ENCODE measurements at regions not wholly inside any gene's neighbourhood (a gene's known extent, or its start where the extent isn't known, plus 50 kb on each side); places are given as distances from the start of the nearest gene placed in this dataset.
"Not testable (repeated sequence)": the region's sequence is repeated elsewhere in the genome, so short reads cannot be mapped to it uniquely, and the experiment has no call there.

- DNase-seq, result no peak
Measured at GRCh38 chr4:128688033-128688721, 121.3 kb upstream of the JADE1 start.

DNA sequence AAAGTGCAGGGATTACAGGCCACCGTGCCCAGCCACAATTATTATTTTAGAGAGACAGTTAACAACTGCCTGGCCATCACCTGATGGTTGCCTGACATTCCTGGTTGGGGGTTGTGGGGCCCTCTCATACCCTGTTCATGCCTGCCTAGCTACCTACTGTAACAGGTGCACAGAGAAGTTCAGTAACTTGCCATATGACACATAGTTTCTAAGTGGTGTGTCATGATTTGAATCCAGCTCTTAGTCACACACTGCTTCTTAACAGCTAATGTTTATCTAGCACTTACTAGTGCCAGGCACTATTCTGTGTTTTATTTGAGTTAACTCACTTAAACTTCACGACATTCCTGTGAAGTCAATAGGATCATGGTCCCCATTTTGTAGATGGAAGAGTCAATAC is 122.7 kb upstream of the JADE1 start:
- DNase-seq, result no peak

GRCh38 chr4:128686032-128686465 is 123.5 kb upstream of the JADE1 start:
- no peak for DNase-seq

DNA sequence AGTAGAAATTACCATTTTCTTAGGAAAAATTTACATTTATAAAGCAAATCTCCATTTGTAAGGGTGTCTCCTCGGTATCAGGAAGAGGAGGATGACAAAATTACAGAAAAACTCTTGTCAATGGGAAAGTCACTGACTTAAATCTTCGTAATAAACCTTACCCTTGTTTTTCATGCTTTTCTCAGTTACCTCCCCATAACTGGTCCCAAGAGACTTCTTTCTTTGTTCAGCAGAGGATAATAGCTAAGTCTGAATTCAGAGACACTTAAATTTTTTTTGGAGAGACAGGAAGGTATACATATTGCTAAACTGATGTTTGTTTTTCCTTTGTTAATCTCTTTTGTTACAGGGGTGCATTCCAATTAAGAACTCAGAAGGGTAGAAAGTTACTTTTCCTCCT is 125.5 kb upstream of the JADE1 start:
- DNase-seq, result no peak

- no peak for DNase-seq
Measured at GRCh38 chr4:128682942-128683666, 126.4 kb upstream of the JADE1 start.

DNA sequence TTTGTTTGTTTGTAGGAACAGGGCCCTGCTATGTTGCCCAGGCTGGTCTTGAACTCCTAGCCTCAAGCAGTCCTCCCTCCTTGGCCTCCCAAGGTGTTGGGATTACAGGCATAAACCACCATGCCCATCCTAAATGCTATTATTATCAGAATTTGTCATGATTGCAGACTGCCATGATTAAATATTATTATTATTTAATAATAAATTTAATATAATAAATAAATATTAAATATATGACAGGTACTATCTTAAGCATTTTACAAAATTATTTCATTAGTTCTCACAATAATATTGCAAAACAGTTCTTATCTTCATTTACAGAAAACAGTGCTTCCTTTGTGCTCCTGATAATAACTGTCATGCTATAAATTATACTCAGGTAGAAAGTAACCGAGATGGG is 133.4 kb upstream of the JADE1 start:
- DNase-seq, result no peak

- no peak for DNase-seq
Measured at GRCh38 chr4:128675083-128675482, 134.4 kb upstream of the JADE1 start.

DNA sequence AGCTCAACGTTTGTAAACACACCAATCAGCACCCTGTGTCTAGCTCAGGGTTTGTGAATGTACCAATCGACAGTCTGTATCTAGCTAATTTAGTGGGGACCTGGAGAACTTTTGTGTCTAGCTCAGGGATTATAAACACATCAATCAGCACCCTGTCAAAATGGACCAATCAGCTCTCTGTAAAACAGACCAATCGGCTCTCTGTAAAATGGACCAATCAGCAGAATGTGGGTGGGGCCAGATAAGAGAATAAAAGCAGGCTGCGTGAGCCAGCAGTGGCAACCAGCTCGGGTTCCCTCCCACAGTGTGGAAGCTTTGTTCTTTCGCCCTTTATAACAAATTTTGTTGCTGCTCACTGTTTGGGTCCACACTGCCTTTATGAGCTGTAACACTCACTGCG is 136.3 kb upstream of the JADE1 start:
- not testable (repeated sequence) for DNase-seq

GRCh38 chr4:128672596-128672995 is 136.9 kb upstream of the JADE1 start:
- DNase-seq, result not testable (repeated sequence)

- no peak for DNase-seq
Measured at GRCh38 chr4:128670513-128670912, 139.0 kb upstream of the JADE1 start.

DNA sequence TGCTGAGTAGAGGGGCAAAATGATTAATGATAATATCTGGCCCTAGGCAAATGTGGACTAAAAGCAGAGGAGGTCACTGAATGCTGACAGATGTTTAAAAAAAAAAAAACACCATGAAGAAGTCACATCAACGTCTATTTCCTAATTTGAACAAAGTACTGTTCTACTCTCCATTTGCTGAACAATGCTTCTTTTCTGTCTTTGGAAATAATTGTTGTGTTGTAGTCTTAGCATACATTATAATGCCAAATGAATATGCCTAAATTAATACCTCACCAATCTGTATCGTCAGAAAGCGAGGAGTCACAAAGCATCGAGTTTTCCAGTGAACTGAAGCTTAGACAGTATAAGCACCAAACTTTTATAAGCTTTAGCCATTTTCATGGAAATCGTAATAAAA is 140.9 kb upstream of the JADE1 start:
- no peak for DNase-seq

GRCh38 chr4:128665514-128665913 is 144.0 kb upstream of the JADE1 start:
- DNase-seq, result no peak

- no peak for DNase-seq
Measured at GRCh38 chr4:128663325-128663724, 146.2 kb upstream of the JADE1 start.

GRCh38 chr4:128661479-128661878 is 148.0 kb upstream of the JADE1 start:
- no peak for DNase-seq

DNA sequence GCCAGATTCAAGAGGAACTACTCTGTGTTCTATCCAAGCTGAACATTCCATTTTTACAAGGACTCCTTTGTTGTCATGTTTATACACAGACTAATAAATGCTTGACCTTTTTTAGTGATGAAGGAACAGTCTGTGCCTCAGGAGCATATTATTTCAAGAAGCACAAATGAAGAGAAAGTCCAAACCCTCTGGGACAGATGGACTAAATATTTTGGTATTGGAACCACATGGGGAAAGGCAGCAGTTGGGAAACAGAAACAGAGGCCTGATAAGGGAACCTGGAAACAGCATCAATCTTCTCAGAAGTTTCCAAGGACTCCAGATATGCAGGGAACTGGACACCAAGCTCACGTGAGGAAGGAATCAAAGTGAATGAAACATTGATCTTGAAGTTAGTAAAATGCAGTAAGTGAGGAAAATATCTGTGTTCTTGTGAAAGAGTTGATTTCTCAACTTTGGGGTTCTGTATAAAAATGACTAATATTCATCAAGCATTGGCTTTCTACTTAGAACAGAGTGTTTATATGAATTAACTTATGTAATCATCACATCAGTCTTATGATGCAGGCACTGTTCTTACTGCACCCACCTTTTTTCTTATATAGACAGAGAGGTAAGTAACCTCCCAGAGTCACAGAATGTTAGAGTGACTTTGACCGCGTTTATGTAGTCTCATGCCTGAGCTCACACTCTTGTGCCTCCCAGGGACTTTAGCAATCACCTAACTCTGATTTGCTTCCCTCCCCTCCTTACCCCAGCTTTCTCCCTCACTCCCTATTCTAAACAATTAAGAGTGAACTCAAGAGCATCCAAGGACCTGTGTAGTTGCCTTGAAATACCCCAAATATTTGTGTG is 148.9 kb upstream of the JADE1 start:
- no peak for DNase-seq

DNA sequence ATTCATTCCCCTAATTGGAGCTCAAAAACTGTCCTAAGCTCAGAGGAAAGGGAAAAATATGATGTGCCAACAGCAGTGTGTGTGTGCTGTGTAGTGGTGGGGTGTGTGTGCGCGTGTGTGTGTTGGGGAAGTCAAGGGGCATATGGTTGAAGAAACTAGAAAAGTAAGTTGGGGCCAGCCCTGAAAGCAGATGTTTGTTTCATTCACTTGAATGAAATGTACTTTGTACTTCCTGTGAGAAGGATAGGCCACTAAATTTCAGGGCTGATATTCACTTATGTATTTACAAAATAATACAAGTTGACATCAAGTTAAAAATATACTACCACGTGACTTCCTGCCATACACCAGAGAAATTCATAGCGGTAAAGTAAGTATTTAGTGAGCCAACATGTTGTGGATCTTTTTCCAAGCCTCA is 151.3 kb upstream of the JADE1 start:
- no peak for DNase-seq

DNA sequence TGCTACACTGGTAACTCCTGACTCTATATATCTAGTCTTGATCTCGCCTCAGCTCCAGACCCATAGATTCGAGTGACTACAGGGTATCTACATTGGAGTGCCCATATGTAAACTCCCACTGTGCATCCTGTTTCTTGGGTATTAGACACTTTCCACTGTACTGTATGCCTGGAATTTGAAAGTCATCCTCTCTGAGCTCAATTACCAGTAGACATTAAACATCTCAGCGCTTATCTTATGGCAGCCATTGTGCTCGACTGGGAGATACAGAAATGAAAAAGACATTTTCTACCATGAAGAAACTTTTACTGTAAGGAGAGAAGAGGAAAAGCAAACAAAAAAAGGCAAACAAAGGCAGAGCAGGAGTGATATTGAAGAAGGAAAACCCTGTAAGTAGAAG is 151.9 kb upstream of the JADE1 start:
- DNase-seq, result no peak

DNA sequence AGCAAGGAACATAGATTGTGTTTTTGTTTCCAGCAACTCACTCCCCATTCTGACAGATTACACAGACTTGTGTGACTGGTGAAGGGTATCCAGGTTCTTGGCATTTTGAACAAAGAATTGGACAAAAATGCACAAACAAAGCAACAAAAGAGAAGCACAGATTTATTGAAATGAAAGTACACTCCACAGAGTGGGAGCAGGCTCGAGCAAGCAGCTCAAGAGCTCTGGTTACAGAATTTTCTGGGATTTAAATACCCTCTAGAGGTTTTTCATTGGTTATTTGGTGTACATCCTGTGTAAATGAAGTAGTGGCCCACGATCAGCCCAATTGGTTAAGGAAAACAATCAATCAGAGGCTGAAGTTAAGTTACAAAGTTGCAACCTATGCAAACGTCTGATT is 155.0 kb upstream of the JADE1 start:
- no peak for DNase-seq

GRCh38 chr4:128653527-128654444 is 155.7 kb upstream of the JADE1 start:
- no peak for DNase-seq

GRCh38 chr4:128649575-128650205 is 159.8 kb upstream of the JADE1 start:
- DNase-seq, result no peak

- DNase-seq, result no peak
Measured at GRCh38 chr4:128649161-128649560, 160.3 kb upstream of the JADE1 start.

- DNase-seq, result no peak
Measured at GRCh38 chr4:128648021-128648420, 161.5 kb upstream of the JADE1 start.
